SKM-1 (cell line): ENCODE measurements at regions not wholly inside any gene's neighbourhood (a gene's known extent, or its start where the extent isn't known, plus 50 kb on each side); places are given as distances from the start of the nearest gene placed in this dataset.

ENCODE experiments used
- DNase-seq: peaks from one replicate; lab custom pipeline; 2025; ENCODE audit not compliant: unreplicated experiment; lab: John Stamatoyannopoulos, UW

DNA sequence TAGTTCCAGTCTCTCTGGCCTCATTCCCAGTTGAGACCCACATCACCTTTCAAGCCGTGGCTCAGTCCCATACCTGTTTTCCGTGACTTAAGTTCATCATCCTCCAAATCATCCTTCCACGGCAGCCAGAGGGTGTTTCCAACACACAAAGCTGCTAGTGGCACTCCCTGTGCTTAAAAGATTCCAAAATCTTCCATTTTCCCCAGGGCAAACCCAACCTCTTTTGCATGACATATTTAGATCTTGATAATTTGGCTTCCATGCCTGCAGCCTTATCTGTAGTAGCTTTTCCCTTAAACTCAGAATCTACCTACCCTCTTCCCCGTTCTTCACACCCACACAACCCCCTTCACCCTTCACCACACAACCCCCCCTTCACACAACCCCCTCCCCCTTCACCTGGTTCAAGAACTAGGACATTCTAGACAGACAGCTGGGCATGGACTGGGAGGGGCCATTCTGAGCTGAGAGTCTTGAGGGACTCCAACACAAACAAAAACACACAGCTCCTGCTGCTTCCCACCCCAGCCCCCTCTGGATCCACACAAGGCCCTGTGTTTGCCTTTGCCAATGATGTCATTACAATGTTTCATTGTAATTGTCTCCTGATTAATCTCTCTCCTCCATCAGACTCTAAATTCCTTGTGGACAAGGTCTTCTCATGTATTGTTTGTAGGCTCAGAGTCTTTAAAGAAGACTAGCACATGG is 268.2 kb downstream of the SH3GL2 start:
- DNase-seq: no peak

DNA sequence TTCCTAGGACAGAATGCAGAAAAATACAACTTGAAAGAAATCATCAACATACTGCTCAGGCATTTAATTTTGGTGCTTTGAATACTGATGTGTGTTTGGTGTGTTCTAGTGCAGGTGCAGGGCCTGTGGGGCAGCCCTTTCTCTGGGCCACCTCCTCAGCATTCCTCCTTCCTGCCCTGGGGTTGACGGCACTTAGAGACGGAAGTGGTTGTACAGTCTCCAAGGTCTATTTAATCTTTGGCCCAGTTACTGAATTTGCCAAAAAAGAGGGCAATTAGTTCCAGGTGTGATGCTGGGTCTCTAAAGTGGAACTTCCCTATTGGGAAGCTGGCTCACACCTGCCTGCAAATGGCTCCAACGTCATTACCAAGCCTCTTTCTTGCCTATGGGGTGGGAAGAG is 269.0 kb downstream of the SH3GL2 start:
- no peak for DNase-seq

GRCh38 chr9:17852108-17852507 is 273.2 kb downstream of the SH3GL2 start:
- DNase-seq: no peak

DNA sequence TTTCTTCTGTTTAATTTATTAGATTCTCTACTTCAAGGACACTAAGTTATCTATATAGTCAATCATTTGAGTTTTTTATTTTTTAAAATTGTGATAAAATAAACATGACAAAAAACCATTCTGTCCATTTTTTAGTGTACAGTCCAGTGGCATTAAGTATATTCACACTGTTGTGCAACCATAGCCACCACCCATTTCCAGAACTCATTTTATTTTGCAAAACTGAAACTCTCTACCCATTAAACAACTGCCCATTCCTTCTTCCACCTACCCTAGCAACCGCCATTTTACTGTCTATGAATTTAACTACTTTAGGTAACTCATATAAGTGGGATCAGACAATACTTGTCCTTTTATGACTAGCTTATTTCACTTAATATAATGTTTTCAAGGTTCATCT is 275.6 kb downstream of the SH3GL2 start:
- no peak for DNase-seq

- no peak for DNase-seq
These were observed 278.1 kb downstream of the SH3GL2 start for GRCh38 chr9:17856995-17857394.

GRCh38 chr9:17859228-17859627 is 280.4 kb downstream of the SH3GL2 start:
- no peak for DNase-seq

DNA sequence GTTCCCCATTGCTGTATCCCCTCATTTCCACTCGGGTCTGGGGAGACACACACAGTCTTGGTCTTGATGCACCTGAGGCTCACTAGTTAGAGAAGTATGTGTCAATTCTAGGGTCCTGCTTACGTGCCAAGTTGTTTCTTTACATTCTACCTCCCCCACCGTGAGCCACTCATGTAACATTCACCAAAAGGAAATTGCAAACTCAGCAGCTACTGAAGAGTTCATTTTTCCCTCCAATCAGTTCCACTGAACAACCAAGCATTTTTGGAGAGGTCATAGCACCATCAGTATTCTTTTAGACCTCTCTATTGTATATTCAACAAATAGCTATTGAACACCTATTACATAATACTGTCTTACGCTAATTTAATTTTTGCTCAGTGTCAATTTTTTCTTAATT is 281.1 kb downstream of the SH3GL2 start:
- no peak for DNase-seq

- no peak for DNase-seq
These were observed 283.2 kb downstream of the SH3GL2 start for GRCh38 chr9:17862101-17862500.

GRCh38 chr9:17862629-17863028 is 283.8 kb downstream of the SH3GL2 start:
- no peak for DNase-seq

DNA sequence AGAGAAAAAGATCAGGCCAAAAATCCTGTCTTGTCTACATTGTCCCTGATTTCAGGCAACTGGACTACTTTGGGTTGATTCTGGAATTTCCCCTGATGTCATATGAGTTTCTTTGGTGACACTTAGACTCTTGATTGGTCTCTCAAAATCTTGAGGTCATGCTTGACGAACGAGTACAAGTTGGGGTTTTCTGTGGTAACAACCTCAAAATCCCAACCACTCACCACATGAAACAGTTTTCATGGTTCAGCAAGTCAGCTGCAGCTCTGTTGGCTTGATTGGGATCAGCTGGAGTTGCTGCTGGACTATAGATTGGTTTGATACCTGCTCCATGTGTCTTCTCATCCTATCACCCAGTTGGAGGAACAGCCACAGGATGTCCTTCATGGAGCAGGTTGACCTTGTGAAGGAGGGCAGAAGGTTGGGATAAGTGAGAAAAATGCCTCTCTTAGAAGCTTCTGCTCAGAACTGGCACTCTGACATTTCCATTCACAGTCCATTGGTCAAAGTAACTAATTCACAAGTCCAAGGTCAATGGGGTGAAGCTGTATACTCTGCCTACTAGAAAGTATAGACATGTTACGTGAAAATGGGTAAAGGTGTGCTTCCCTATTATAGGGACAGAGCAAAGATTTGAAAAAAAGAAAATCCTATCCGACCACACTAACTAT is 284.5 kb downstream of the SH3GL2 start:
- no peak for DNase-seq

DNA sequence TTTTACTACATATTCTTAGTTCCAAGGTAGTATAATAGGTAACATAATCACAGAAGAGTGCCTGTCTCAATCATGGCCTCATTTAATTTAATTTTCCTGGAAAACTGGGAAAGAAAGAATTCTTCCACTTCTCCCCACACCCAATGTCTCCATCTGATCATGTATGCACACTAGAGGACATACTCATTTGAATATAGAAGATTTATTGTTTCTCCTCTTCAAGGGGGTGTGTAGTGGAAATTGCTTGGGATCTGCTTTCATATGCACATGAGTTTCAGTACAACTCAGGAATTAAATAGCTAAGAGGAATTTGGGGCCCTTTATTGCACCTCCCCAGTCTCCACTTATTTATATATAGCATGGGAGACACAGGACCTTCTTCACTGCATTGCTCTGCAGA is 285.1 kb downstream of the SH3GL2 start:
- no peak for DNase-seq

DNA sequence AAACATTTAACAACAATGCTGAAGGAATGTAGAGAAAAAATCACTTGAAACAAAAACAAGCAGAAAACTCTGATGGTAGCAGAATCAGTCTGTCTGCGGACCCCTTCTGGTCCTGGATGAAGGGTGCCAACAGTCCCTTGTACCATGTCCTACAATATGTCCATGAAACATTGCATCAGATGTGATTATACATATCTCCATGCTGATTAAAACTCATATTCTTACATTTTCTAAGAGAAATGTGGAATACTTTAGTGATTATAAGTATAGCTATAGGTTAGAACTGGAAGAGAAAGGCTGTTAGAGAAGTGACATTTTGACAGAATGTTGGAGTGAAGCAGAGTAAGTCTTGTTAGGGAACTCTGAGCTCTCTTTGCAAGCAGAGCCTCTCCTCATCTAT is 286.1 kb downstream of the SH3GL2 start:
- no peak for DNase-seq

DNA sequence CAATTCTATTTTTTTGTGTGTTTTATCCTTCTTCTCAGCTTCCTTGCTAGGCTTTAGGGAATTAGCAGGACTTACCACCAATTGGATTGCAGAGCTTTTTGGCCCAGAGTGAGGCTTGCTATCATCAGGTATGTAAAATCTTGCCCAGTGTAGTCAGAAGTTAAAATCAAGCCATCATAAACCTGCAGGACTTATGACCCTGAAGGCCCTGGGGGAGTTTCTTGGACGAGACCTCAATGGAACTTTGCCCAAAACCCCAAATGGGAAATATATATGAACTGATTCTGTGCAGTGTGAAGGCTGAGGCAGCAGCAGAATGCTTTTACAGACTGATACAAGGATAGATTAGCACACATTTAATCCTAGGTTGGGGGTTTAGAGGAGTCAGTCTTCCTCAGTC is 287.0 kb downstream of the SH3GL2 start:
- DNase-seq: no peak

DNA sequence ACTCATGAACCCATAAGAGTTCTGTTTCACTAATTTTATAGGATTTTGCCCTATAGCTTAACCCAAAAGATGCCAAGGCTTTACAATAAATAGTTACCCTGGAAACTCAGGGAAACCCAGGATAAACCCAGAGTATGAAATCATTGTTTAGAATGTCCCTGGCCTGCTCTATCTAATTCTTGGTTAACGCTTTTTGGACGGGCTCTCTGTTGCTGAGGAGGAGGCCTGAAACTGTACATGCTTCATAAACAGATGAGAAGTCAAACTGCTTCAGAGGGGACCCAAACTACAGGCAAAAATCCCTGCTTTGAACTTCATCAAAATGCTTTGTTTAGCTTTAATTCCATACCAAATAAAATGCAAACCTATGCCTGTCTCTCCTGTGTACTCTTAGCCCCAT is 291.9 kb downstream of the SH3GL2 start:
- DNase-seq: no peak

- DNase-seq: no peak
These were observed 292.5 kb downstream of the SH3GL2 start for GRCh38 chr9:17871213-17871890.

GRCh38 chr9:17875886-17876285 is 297.0 kb downstream of the SH3GL2 start:
- no peak for DNase-seq

GRCh38 chr9:17876687-17877086 is 297.8 kb downstream of the SH3GL2 start:
- DNase-seq: no peak

DNA sequence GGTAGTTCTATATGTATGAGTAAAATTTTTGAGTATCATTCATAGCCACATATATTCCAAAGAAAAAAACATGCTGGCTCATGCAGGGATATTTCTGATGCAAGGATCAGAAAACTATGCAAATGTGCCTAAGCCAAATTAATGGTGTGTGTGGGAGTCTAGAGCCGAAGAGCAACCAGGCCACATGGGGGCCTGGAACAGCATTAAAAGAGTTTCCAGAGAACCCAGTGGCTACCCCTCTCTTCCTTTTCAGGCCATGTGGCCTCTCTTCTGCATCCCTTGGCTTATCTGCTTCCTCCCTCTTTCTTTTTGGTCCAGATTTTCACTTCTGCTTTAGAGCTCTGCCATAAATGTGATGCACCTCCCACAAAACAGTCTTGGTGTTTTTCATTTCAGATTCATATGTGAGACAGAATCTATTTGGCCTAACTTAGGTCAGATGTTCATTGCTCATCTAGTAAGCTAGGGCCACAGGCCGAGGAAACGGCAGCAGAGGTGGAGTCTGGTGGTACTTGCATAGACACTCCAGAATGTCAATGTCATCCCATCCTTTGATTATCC is 300.0 kb downstream of the SH3GL2 start:
- DNase-seq: no peak

DNA sequence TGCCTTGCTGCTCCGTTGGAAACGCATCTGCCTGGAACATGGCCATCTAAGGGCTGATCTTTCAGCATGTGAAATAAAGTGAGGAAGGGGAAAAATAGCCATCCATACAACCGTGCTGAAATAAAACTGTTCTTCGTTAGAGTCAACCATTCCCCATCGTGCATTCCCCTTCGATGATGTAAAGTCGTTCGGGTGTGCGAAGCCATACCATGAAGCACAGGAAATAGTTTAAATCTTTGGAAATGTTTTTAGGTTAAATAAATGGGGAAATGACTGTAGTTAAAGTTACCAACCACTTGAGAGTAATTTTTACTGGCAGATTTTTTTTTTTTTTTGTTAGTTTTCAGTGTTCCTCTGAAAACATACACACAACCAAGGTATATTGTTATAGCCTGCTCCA is 302.5 kb downstream of the SH3GL2 start:
- no peak for DNase-seq

DNA sequence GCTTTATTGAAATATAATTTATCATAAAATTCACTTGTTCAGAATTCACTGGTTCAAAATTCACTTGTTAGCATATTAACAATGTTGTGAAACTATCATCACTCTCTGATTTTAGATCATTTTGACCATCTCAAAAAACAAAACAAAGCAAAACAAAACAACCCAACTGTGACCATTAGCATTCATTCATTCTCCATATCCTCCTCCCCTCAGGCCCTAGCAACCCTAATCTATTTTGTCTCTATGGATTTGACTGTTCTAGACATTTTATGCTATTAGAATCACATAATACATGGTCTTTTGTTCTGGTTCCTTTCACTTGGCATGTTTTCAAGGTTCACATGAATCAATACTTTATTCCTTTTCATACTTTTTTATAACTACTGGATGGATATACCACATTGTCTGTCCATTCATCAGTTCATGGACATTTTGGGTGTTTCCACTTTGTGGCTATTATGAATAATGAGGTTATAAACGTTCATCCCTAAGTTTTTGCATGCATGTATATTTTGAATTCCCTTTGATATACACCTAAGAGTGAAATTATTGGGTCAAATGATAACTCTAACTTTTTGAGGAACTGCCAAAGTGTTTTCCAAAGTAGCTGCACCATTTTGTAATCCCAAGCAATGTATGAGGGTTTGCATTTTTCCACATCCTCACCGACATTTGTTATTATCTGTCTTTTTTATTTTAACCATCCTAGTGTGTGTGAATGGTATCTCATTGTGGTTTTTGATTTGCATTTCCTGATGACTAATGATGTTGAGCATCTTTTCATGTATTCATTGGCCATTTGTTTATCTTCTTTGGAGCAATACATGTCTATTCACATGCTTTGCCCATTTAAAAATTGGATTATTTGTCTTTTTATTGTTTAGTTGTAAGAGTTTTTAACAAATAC is 304.1 kb downstream of the SH3GL2 start:
- no peak for DNase-seq

- DNase-seq: no peak
These were observed 309.2 kb downstream of the SH3GL2 start for GRCh38 chr9:17888066-17888465.
